ENCODE measurements at regions not wholly inside any gene's neighbourhood (a gene's known extent, or its start where the extent isn't known, plus 50 kb on each side); places are given as distances from the start of the nearest gene placed in this dataset.
"Not testable (repeated sequence)": the region's sequence is repeated elsewhere in the genome, so short reads cannot be mapped to it uniquely, and the experiment has no call there.

GRCh38 chr9:6160579-6160978 is 55.0 kb upstream of the IL33 start:
- Histone ChIP-seq H3K36me3 (ENCODE audit: control insufficient read depth, insufficient read depth, low read length) (no peaks in the 10 kb centered on the region), H3K9ac (ENCODE audit: low read length) (no peak overlapping the region), H3K27me3 (ENCODE audit: control insufficient read depth, insufficient read depth, low read length) (no peaks in the 10 kb centered on the region), H3K4me1 (ENCODE audit: control insufficient read depth, insufficient read depth, low read length) (no peaks in the 10 kb centered on the region), H3K4me3 (ENCODE audit: low read length) (no peak overlapping the region), H3K9me3 (ENCODE audit: control insufficient read depth, low read length) (no peaks in the 10 kb centered on the region)

GRCh38 chr9:6153425-6153824 is 62.2 kb upstream of the IL33 start:
- Histone ChIP-seq H3K4me3 (ENCODE audit: low read length) (no peak overlapping the region), H3K27me3 (ENCODE audit: control insufficient read depth, insufficient read depth, low read length) (no peaks in the 10 kb centered on the region), H3K9me3 (ENCODE audit: control insufficient read depth, low read length) (no peaks in the 10 kb centered on the region), H3K4me1 (ENCODE audit: control insufficient read depth, insufficient read depth, low read length) (peaks cover 3% of the 10 kb centered on the region), H3K9ac (ENCODE audit: low read length) (no peak overlapping the region), H3K36me3 (ENCODE audit: control insufficient read depth, insufficient read depth, low read length) (no peaks in the 10 kb centered on the region)

- Histone ChIP-seq H3K4me1 (ENCODE audit: control insufficient read depth, insufficient read depth, low read length) (peaks cover 3% of the 10 kb centered on the region), H3K9me3 (ENCODE audit: control insufficient read depth, low read length) (no peaks in the 10 kb centered on the region), H3K4me3 (ENCODE audit: low read length) (no peak overlapping the region), H3K9ac (ENCODE audit: low read length) (no peak overlapping the region), H3K27me3 (ENCODE audit: control insufficient read depth, insufficient read depth, low read length) (no peaks in the 10 kb centered on the region), H3K36me3 (ENCODE audit: control insufficient read depth, insufficient read depth, low read length) (no peaks in the 10 kb centered on the region)
These were observed 62.8 kb upstream of the IL33 start for GRCh38 chr9:6152788-6153187.

DNA sequence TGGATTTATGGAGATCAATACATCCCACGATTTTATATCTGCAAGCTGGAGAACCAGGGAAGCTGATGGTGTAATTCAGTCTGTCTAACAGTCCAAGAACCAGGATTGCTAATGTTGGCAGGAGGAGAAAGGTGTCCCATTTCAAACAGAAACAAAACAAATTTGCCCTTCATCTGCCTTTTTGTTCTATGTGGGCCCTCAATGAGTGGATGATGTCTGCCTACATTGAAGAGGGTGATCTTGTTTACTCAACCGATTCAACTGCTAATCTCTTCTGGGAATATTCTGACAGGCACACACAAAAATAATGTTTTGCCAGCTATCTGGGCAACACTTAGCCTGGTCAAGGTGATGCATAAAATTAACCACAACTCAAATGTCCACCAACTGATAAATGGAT is 65.1 kb upstream of the IL33 start:
- no peaks in the 10 kb centered on the region for H3K9me3 ChIP-seq (ENCODE audit: control insufficient read depth, low read length)
- H3K36me3 ChIP-seq (ENCODE audit: control insufficient read depth, insufficient read depth, low read length) = no peaks in the 10 kb centered on the region

DNA sequence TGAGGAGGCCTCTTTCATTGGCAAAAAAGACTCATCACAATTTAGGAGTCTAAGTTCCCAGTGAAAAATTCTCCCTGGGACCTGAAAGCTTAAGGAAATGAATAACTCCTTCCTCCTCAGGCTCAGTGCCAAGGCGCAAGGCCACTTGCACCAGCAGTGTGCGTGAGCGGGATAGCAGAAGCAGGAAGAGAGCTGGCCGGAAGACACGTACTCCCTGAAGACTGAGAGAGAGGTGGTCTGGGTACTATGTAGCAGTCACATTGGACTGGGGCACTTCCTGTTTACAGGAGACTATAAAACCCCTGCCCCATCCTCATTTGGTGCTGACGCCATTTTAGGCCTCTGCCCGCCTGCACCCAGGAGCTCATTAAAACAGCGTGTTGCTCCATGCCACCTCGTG is 66.3 kb upstream of the IL33 start:
- Histone ChIP-seq H3K4me1 (ENCODE audit: control insufficient read depth, insufficient read depth, low read length) (peaks cover 3% of the 10 kb centered on the region), H3K27me3 (ENCODE audit: control insufficient read depth, insufficient read depth, low read length) (no peaks in the 10 kb centered on the region), H3K9me3 (ENCODE audit: control insufficient read depth, low read length) (no peaks in the 10 kb centered on the region), H3K4me3 (ENCODE audit: low read length) (no peak overlapping the region), H3K9ac (ENCODE audit: low read length) (no peak overlapping the region), H3K36me3 (ENCODE audit: control insufficient read depth, insufficient read depth, low read length) (no peaks in the 10 kb centered on the region)

More for the DNA sequence above, 65.1 kb upstream of the IL33 start:
- H3K4me1 ChIP-seq (ENCODE audit: control insufficient read depth, insufficient read depth, low read length) = peaks cover 3% of the 10 kb centered on the region
- H3K27me3 ChIP-seq (ENCODE audit: control insufficient read depth, insufficient read depth, low read length) = no peaks in the 10 kb centered on the region
- H3K4me3 ChIP-seq (ENCODE audit: low read length) = no peak overlapping the region
- H3K9ac ChIP-seq (ENCODE audit: low read length) = no peak overlapping the region

GRCh38 chr9:6147846-6148245 is 67.8 kb upstream of the IL33 start:
- Histone ChIP-seq H3K27me3 (ENCODE audit: control insufficient read depth, insufficient read depth, low read length) (no peaks in the 10 kb centered on the region), H3K4me3 (ENCODE audit: low read length) (no peak overlapping the region), H3K36me3 (ENCODE audit: control insufficient read depth, insufficient read depth, low read length) (no peaks in the 10 kb centered on the region), H3K4me1 (ENCODE audit: control insufficient read depth, insufficient read depth, low read length) (peaks cover 9% of the 10 kb centered on the region), H3K9ac (ENCODE audit: low read length) (no peak overlapping the region), H3K9me3 (ENCODE audit: control insufficient read depth, low read length) (no peaks in the 10 kb centered on the region)

DNA sequence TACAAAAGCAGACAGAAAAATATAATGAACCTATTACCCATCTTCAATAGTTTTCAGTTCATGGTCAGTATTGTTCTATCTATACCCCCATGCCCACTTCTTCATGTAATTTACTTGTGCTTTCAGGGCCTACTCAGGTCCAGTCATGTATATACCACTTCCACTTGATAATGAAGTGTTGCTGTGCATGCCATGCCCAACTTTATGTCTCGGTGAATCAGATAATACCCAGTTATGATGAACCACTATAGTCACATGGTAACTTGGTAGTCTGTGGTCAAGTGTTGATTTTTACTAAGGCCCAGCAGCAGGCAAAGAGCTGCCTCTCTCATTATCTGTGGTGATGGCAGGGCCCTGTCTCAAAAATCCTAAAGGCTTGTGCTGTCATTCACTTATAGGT is 70.7 kb upstream of the IL33 start:
- Histone ChIP-seq H3K9me3 (ENCODE audit: control insufficient read depth, low read length) (no peaks in the 10 kb centered on the region), H3K36me3 (ENCODE audit: control insufficient read depth, insufficient read depth, low read length) (no peaks in the 10 kb centered on the region), H3K27me3 (ENCODE audit: control insufficient read depth, insufficient read depth, low read length) (no peaks in the 10 kb centered on the region), H3K4me3 (ENCODE audit: low read length) (no peak overlapping the region), H3K4me1 (ENCODE audit: control insufficient read depth, insufficient read depth, low read length) (peaks cover 19% of the 10 kb centered on the region), H3K9ac (ENCODE audit: low read length) (no peak overlapping the region)

DNA sequence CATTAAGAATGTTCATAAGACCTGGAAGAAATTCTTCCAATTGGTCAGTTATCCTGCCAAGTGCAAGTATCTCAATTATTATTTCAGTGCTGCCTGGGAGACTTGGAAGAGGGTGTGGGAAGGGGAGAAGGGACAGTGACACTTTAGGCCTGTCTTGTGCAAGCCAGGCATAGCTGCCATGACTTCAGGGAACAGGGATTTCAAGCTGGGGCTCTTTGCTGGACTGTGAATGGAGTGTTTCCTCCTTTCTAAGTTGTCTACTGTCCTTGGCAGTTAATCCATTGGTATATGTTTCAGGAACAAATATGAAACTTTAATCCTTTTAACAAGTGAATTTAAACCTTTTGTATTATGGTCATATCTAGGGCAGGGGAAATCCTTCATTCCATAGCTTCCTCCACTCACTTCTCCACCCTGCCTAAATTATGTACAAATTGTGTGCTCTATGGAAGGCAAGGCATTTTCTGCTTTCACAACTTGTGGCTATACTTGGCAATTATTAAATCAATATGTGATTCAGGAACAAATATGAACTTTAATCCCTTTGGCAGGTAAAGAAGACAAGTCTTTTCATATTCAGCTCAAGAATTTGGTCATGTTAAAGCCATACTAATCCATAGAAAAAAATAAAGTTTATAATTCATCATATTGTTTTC is 72.7 kb upstream of the IL33 start:
- Histone ChIP-seq H3K36me3 (ENCODE audit: control insufficient read depth, insufficient read depth, low read length) (no peaks in the 10 kb centered on the region), H3K9ac (ENCODE audit: low read length) (no peak overlapping the region), H3K27me3 (ENCODE audit: control insufficient read depth, insufficient read depth, low read length) (no peaks in the 10 kb centered on the region), H3K4me1 (ENCODE audit: control insufficient read depth, insufficient read depth, low read length) (peaks cover 19% of the 10 kb centered on the region), H3K4me3 (ENCODE audit: low read length) (no peak overlapping the region), H3K9me3 (ENCODE audit: control insufficient read depth, low read length) (no peaks in the 10 kb centered on the region)

GRCh38 chr9:6135780-6136179 is 79.8 kb upstream of the IL33 start:
- H3K27me3 ChIP-seq (ENCODE audit: control insufficient read depth, insufficient read depth, low read length); H3K36me3 ChIP-seq (ENCODE audit: control insufficient read depth, insufficient read depth, low read length); H3K4me1 ChIP-seq (ENCODE audit: control insufficient read depth, insufficient read depth, low read length); H3K4me3 ChIP-seq (ENCODE audit: low read length); H3K9me3 ChIP-seq (ENCODE audit: control insufficient read depth, low read length); H3K9ac ChIP-seq (ENCODE audit: low read length): not testable (repeated sequence)

DNA sequence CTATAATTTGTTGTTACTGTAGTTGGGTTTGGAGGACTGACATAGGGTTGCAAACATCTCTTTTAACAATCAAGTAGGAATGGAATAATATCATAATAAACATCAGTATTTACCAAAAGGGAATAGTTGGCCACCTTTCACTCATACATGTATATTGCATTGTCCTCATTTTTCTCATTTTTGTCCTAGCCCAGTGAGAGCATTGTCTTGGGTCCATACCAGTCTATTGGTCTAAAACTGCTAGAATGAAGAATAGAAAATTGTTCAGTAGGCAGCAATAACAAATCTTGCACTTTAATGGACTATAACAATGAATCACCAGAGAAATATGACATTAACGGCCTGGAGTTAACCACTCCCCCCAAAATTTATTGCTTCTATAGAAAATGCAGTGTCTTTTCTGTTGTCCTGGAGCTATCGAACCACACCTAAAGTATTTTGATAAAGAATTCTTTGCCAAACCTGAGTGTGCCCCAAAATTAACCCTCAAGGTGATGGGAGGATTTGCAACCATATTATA is 80.9 kb upstream of the IL33 start:
- Histone ChIP-seq H3K9me3 (ENCODE audit: control insufficient read depth, low read length) (no peaks in the 10 kb centered on the region), H3K9ac (ENCODE audit: low read length) (no peak overlapping the region), H3K4me1 (ENCODE audit: control insufficient read depth, insufficient read depth, low read length) (no peaks in the 10 kb centered on the region), H3K27me3 (ENCODE audit: control insufficient read depth, insufficient read depth, low read length) (no peaks in the 10 kb centered on the region), H3K4me3 (ENCODE audit: low read length) (no peak overlapping the region), H3K36me3 (ENCODE audit: control insufficient read depth, insufficient read depth, low read length) (no peaks in the 10 kb centered on the region)

- H3K36me3 ChIP-seq (ENCODE audit: control insufficient read depth, insufficient read depth, low read length) = no peaks in the 10 kb centered on the region
- no peak overlapping the region for H3K9ac ChIP-seq (ENCODE audit: low read length)
- no peaks in the 10 kb centered on the region for H3K4me1 ChIP-seq (ENCODE audit: control insufficient read depth, insufficient read depth, low read length)
- no peaks in the 10 kb centered on the region for H3K9me3 ChIP-seq (ENCODE audit: control insufficient read depth, low read length)
- H3K4me3 ChIP-seq (ENCODE audit: low read length) = no peak overlapping the region
- no peaks in the 10 kb centered on the region for H3K27me3 ChIP-seq (ENCODE audit: control insufficient read depth, insufficient read depth, low read length)
These were observed 82.1 kb upstream of the IL33 start for GRCh38 chr9:6133346-6134063.

DNA sequence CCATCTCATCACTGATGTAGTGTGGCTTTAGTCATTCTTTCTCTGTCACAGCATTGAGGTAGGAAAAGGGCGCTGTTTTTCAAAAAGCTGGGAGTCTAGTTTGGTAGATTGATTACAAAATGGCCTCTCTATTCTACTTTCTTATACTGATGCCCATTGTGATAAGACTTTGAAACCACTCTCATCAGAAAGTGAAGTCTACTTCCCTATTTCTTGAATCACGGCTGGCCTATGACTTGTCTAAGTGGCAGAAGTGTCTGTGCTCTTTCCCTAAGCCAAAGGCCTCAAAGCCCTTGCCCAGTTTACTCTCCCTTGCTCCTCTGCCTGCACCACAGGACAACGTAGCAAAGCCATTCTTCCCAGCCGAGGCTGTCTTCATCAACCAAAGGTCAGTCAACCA is 83.0 kb upstream of the IL33 start:
- Histone ChIP-seq H3K9me3 (ENCODE audit: control insufficient read depth, low read length) (no peaks in the 10 kb centered on the region), H3K9ac (ENCODE audit: low read length) (no peak overlapping the region), H3K4me1 (ENCODE audit: control insufficient read depth, insufficient read depth, low read length) (no peaks in the 10 kb centered on the region), H3K27me3 (ENCODE audit: control insufficient read depth, insufficient read depth, low read length) (no peaks in the 10 kb centered on the region), H3K4me3 (ENCODE audit: low read length) (no peak overlapping the region), H3K36me3 (ENCODE audit: control insufficient read depth, insufficient read depth, low read length) (no peaks in the 10 kb centered on the region)
